PC-9 (cell line): ENCODE measurements at regions not wholly inside any gene's neighbourhood (a gene's known extent, or its start where the extent isn't known, plus 50 kb on each side); places are given as distances from the start of the nearest gene placed in this dataset.

Experiments used
- BruUV-seq: library from RNA; stranded (reverse); fragments of 400-500 nt; replicated peaks from 2 replicates; lab custom pipeline; 2021; lab: Mats Ljungman, UMichigan
- CTCF ChIA-PET: fragments of 300-600 bp; sonication (Branson Sonifier 250); formaldehyde crosslinking; loops from one replicate; lab custom pipeline; 2022; ENCODE audit warnings: antibody characterized with exemption; lab: Charles Lee
- POLR2A ChIA-PET: fragments of 300-600 bp; sonication (Branson Sonifier 250); formaldehyde crosslinking; loops from one replicate; lab custom pipeline; 2022; ENCODE audit warnings: antibody characterized with exemption; ENCODE audit not compliant: unreplicated experiment; lab: Charles Lee
- DNase-seq, 2 experiments: peaks; one replicate each; pipeline versions ENCODE4 v3.0.0 to v3.0.0-alpha.2; 2015 to 2022; ENCODE audit warnings: mixed read lengths in 1 of 2
- H2AFZ ChIP-seq: fragments of 200-600 bp; sonication (generic); 2 replicates; pipeline ENCODE4 v1.8.1; 2017; ENCODE audit warnings: antibody characterized with exemption
- H3F3A ChIP-seq: fragments of 200-600 bp; sonication (generic); 2 replicates; pipeline ENCODE4 v1.8.1; 2017; ENCODE audit warnings: antibody characterized with exemption, mild to moderate bottlenecking, low read depth; ENCODE audit not compliant: insufficient read depth
- H3K27ac ChIP-seq: fragments of 200-600 bp; sonication (generic); 2 replicates; pipeline ENCODE4 v1.6.1; 2016; ENCODE audit warnings: mixed run types
- H3K27me3 ChIP-seq: fragments of 200-600 bp; sonication (generic); 2 replicates; pipeline ENCODE4 v1.6.1; 2016; ENCODE audit warnings: low read depth, mixed run types; ENCODE audit not compliant: insufficient read depth
- H3K36me3 ChIP-seq: fragments of 200-600 bp; sonication (generic); 2 replicates; pipeline ENCODE4 v1.6.1; 2016; ENCODE audit warnings: low read depth, mixed run types
- H3K4me1 ChIP-seq: fragments of 200-600 bp; sonication (generic); replicated peaks from 2 replicates; pipeline ENCODE4 v1.6.1; 2016; ENCODE audit warnings: mixed run types; ENCODE audit not compliant: insufficient read depth
- H3K4me2 ChIP-seq: fragments of 200-600 bp; sonication (generic); 2 replicates; pipeline ENCODE4 v1.6.1; 2017; ENCODE audit warnings: mixed run types
- H3K4me3 ChIP-seq: fragments of 200-600 bp; sonication (generic); 2 replicates; pipeline ENCODE4 v1.6.1; 2016; ENCODE audit warnings: mixed run types
- H3K79me2 ChIP-seq: fragments of 200-600 bp; sonication (generic); 2 replicates; pipeline ENCODE4 v1.6.1; 2017; ENCODE audit warnings: low read depth, mixed run types
- H3K9me2 ChIP-seq: fragments of 200-600 bp; sonication (generic); 2 replicates; pipeline ENCODE4 v1.8.1; 2017; ENCODE audit warnings: mild to moderate bottlenecking; ENCODE audit not compliant: insufficient read depth
- H3K9me3 ChIP-seq: fragments of 200-600 bp; sonication (generic); 2 replicates; pipeline ENCODE4 v1.8.1; 2016; ENCODE audit warnings: low read depth; ENCODE audit not compliant: insufficient read depth
- H4K20me1 ChIP-seq: fragments of 200-600 bp; sonication (generic); 2 replicates; pipeline ENCODE4 v1.8.1; 2017; ENCODE audit not compliant: insufficient read depth
- EZH2 ChIP-seq: fragments of 200-600 bp; sonication (generic); IDR thresholded peaks from 2 replicates; pipeline ENCODE4 v1.8.0; 2017; ENCODE audit warnings: antibody characterized with exemption, low read depth
- intact Hi-C: fragments of 100-400 bp; cut with micrococcal nuclease; formaldehyde crosslinking; loops from one replicate; pipeline ENCODE4 v1.10.0; 2022; ENCODE audit not compliant: unreplicated experiment
- TF ChIP-seq, protein P1 (sequence below): fragments of 200-600 bp; sonication (generic); conservative IDR thresholded peaks from 2 replicates; pipeline ENCODE4 v1.6.1; 2017; ENCODE audit warnings: mixed run types, antibody characterized with exemption, mild to moderate bottlenecking, moderate library complexity

DNA sequence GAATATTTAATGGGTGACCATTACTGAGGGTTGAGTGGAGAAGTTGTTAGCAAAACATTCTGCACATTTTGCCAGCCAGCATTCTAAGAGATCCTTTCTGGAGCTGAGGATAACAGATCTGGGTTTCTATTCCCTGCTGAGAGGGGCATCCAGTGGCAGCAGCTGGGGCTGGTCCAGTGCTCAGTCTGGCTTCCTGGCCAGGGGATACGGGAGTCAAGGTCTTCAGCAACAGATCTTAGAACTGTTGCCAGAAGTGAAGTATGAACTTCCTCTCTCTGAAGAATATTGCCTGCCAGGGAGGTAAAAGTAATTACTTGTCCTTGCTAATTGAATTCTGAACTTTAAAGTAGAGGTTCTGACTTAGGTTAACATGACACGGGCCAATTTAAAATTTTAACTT, 568.4 kb downstream of the REEP3 start:
- TF ChIP-seq, protein P1, sequence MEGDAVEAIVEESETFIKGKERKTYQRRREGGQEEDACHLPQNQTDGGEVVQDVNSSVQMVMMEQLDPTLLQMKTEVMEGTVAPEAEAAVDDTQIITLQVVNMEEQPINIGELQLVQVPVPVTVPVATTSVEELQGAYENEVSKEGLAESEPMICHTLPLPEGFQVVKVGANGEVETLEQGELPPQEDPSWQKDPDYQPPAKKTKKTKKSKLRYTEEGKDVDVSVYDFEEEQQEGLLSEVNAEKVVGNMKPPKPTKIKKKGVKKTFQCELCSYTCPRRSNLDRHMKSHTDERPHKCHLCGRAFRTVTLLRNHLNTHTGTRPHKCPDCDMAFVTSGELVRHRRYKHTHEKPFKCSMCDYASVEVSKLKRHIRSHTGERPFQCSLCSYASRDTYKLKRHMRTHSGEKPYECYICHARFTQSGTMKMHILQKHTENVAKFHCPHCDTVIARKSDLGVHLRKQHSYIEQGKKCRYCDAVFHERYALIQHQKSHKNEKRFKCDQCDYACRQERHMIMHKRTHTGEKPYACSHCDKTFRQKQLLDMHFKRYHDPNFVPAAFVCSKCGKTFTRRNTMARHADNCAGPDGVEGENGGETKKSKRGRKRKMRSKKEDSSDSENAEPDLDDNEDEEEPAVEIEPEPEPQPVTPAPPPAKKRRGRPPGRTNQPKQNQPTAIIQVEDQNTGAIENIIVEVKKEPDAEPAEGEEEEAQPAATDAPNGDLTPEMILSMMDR: no peak
- TF ChIP-seq EZH2: no peak
- Histone ChIP-seq H3K27ac (no peak overlapping the region), H3K79me2 (no peaks in the 10 kb centered on the region), H3K9me2 (no peaks in the 10 kb centered on the region), H4K20me1 (no peaks in the 10 kb centered on the region), H3K4me2 (no peak overlapping the region), H3F3A (no peaks in the 10 kb centered on the region), H3K36me3 (no peaks in the 10 kb centered on the region), H3K27me3 (no peaks in the 10 kb centered on the region), H3K4me3 (no peak overlapping the region), H3K9me3 (no peaks in the 10 kb centered on the region), H3K4me1 (no peaks in the 10 kb centered on the region), H2AFZ (no peak overlapping the region)
- no TSS peak for BruUV-seq
- CTCF ChIA-PET: no interaction called here
- intact Hi-C loops: no loop called here
- no peak for DNase-seq
- POLR2A ChIA-PET: no interaction called here

DNA sequence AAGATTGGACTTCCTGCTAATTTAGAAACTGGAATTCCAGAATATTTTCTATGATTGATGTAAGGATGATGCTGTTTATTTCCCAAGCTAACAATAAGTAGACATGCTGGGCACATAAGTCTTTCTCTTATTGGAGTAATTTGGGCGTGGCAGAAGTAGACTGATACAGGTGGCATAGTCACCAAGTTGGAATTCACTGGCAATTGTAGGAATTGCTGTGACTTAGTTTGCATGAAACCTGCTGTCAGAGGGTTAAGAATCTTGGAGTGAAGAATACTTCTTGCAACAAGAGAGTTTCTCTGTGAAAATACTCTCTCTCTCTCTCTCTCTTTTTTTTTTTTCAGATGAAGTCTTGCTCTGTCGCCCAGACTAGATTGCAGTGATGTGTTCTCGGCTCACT, 569.7 kb downstream of the REEP3 start:
- DNase-seq: no peak
- H3K36me3 ChIP-seq: no peaks in the 10 kb centered on the region
- H4K20me1 ChIP-seq: no peaks in the 10 kb centered on the region
- H3K9me3 ChIP-seq: no peaks in the 10 kb centered on the region
- no peaks in the 10 kb centered on the region for H3K27me3 ChIP-seq
- no peak overlapping the region for H3K4me2 ChIP-seq
- intact Hi-C loops: no loop called here
- no peaks in the 10 kb centered on the region for H3K79me2 ChIP-seq
- H3K27ac ChIP-seq: no peak overlapping the region
- ChIA-PET POLR2A (no interaction called here), CTCF (no interaction called here)
- no peak for TF ChIP-seq EZH2
- TF ChIP-seq, protein P1: no peak
- BruUV-seq: no TSS peak
- H3F3A ChIP-seq: no peaks in the 10 kb centered on the region
- no peaks in the 10 kb centered on the region for H3K9me2 ChIP-seq
- no peak overlapping the region for H3K4me3 ChIP-seq
- no peaks in the 10 kb centered on the region for H3K4me1 ChIP-seq
- no peak overlapping the region for H2AFZ ChIP-seq

DNA sequence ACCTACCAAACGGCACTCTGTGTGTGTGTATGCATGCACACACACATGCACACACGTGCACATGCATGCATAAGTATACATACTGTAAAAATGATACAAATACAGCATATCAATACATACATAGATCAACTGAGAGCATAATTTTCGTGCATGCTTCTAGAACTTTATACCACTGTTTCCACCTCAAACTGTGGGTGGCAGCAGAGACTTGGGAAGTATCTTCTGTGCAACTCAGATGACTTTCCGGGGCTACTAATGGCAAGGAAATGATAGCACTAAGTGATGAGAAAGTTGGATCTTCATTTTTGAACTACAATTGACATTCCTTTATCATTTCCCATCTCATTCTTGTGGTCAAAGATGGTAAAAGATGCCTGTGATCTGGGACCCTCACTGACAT, 570.7 kb downstream of the REEP3 start:
- H3K27me3 ChIP-seq: no peaks in the 10 kb centered on the region
- H3K79me2 ChIP-seq: no peaks in the 10 kb centered on the region
- intact Hi-C loops: no loop called here
- no peaks in the 10 kb centered on the region for H4K20me1 ChIP-seq
- H3K4me2 ChIP-seq: no peak overlapping the region
- H3F3A ChIP-seq: no peaks in the 10 kb centered on the region
- TF ChIP-seq EZH2: no peak
- TF ChIP-seq, protein P1: peak; percentile 44; the same call in 1 of the 2 replicates
- DNase-seq: no peak
- H3K9me2 ChIP-seq: no peaks in the 10 kb centered on the region
- BruUV-seq: no TSS peak
- no peaks in the 10 kb centered on the region for H3K36me3 ChIP-seq
- no peaks in the 10 kb centered on the region for H3K9me3 ChIP-seq
- H3K4me1 ChIP-seq: no peaks in the 10 kb centered on the region
- no peak overlapping the region for H3K27ac ChIP-seq
- POLR2A ChIA-PET: no interaction called here
- CTCF ChIA-PET: no interaction called here
- H2AFZ ChIP-seq: no peak overlapping the region
- H3K4me3 ChIP-seq: no peak overlapping the region
